KBM-7 (cell line): ENCODE measurements at regions not wholly inside any gene's neighbourhood (a gene's known extent, or its start where the extent isn't known, plus 50 kb on each side); places are given as distances from the start of the nearest gene placed in this dataset.
A peak's percentile ranks its signal among the peaks of the same experiment; 100 is the strongest.

Experiments used
- DNase-seq: peaks from one replicate; pipeline ENCODE4 v3.0.0-alpha.2; 2015
- in situ Hi-C: fragments of 300-500 bp; cut with MboI; formaldehyde crosslinking; loops from 2 replicates; pipeline ENCODE4 v1.14.3; 2020; ENCODE audit warnings: low sequenced_read_pairs, low pct_unique_long_range_greater_than_20kb, mixed read lengths

GRCh38 chr6:44556046-44556445 is 168.5 kb downstream of the CDC5L start:
- DNase-seq, result peak; percentile 45
- in situ Hi-C loops, result no loop called here

- peak; percentile 37 for DNase-seq
- in situ Hi-C loops, result no loop called here
Measured at GRCh38 chr6:44558024-44558831, 170.7 kb downstream of the CDC5L start.

GRCh38 chr6:44558832-44559251 is 171.3 kb downstream of the CDC5L start:
- DNase-seq, result no peak
- in situ Hi-C loops, result no loop called here

GRCh38 chr6:44559486-44560270 is 172.2 kb downstream of the CDC5L start:
- in situ Hi-C loops, result no loop called here
- DNase-seq, result no peak

- DNase-seq, result no peak
- in situ Hi-C loops, result no loop called here
Measured at GRCh38 chr6:44560458-44561059, 173.1 kb downstream of the CDC5L start.

- DNase-seq, result peak; percentile 56
- in situ Hi-C loops, result no loop called here
Measured at GRCh38 chr6:44561060-44561623, 173.6 kb downstream of the CDC5L start.

GRCh38 chr6:44561832-44562665 is 174.5 kb downstream of the CDC5L start:
- in situ Hi-C loops, result no loop called here

GRCh38 chr6:44563397-44563796 is 175.9 kb downstream of the CDC5L start:
- DNase-seq, result no peak
- in situ Hi-C loops, result no loop called here

More at GRCh38 chr6:44561832-44562665, 174.5 kb downstream of the CDC5L start:
- DNase-seq, result peak; percentile 19

- no peak for DNase-seq
- in situ Hi-C loops, result no loop called here
Measured at GRCh38 chr6:44564906-44565524, 177.5 kb downstream of the CDC5L start.

GRCh38 chr6:44567406-44567805 is 179.9 kb downstream of the CDC5L start:
- no peak for DNase-seq

GRCh38 chr6:44569131-44569530 is 181.6 kb downstream of the CDC5L start:
- no peak for DNase-seq
- in situ Hi-C loops, result no loop called here

More at GRCh38 chr6:44567406-44567805, 179.9 kb downstream of the CDC5L start:
- in situ Hi-C loops, result no loop called here

GRCh38 chr6:44569931-44570385 is 182.5 kb downstream of the CDC5L start:
- in situ Hi-C loops, result no loop called here
- DNase-seq, result peak; percentile 84

- no peak for DNase-seq
- in situ Hi-C loops, result no loop called here
Measured at GRCh38 chr6:44571510-44571909, 184.0 kb downstream of the CDC5L start.

GRCh38 chr6:44572346-44572745 is 184.8 kb downstream of the CDC5L start:
- no peak for DNase-seq
- in situ Hi-C loops, result no loop called here

- in situ Hi-C loops, result no loop called here
- no peak for DNase-seq
Measured at GRCh38 chr6:44575644-44576043, 188.1 kb downstream of the CDC5L start.

- no peak for DNase-seq
- in situ Hi-C loops, result no loop called here
Measured at GRCh38 chr6:44576132-44576631, 188.7 kb downstream of the CDC5L start.

- no peak for DNase-seq
- in situ Hi-C loops, result no loop called here
Measured at GRCh38 chr6:44580901-44581300, 193.4 kb downstream of the CDC5L start.

GRCh38 chr6:44582930-44583329 is 195.4 kb downstream of the CDC5L start:
- in situ Hi-C loops, result no loop called here
- no peak for DNase-seq
